ENCODE measurements at regions not wholly inside any gene's neighbourhood (a gene's known extent, or its start where the extent isn't known, plus 50 kb on each side); places are given as distances from the start of the nearest gene placed in this dataset.

DNA sequence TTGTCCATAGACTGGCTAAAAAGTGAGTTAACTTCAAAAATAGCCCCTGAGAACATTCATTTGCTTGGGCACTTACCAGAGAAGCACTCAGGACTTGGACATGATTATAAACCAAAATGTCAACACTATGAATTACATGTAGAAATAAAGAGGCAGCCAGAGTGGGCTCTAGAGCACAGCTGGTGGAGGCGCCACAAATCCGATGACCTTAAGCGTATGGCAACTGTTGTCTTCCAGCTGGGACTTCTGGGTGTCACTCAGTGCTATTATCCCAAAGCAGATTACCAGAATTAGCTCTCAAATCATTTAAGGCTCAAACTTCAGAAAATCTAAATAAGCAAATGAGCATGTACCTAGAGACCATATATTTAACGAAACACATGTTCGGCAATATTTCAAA, 1255.5 kb upstream of the SLC10A2 start:
- DNase-seq = no peak

DNA sequence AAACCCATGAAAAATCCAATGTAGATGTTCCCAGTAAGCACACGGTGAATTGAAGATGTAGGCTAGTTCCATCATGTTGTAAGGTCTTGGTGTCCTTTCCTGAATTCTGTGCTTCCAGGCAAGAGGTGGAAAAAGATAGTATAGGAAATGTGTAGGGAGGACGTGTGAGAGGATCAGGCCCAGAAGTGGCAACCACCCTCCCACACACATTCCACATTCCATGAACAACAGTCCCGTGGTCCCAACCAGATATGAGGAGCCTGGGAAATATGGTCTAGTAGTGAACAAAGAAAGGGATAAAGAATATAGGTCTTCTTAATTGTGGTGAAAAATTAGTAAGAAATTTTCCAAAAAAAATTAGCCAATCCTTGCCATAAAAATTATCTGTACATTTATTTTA, 1254.2 kb upstream of the SLC10A2 start:
- DNase-seq = no peak

DNA sequence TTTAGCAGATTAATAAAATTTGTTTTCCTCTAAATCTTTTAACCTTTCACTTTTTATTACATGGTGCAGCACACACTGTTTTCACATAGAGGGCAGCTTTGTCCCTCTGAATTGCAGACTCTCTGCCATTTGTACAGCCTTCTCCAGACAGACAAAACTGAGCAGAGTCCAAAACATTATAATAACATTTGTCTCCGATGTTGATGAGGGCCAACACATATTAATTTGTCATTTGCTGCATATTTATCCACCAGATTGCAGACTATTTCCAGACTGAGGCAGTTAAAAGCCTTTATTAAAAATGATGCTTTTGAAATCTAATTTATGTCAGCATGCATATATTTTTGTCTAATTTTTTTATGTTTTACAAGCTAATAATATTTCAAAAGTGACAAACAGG, 1251.9 kb upstream of the SLC10A2 start:
- peak; percentile 45 for DNase-seq

- no peak for DNase-seq
Measured at GRCh38 chr13:104315606-104316005, 1249.4 kb upstream of the SLC10A2 start.

GRCh38 chr13:104314926-104315535, 1248.8 kb upstream of the SLC10A2 start:
- no peak for DNase-seq

- no peak for DNase-seq
Measured at GRCh38 chr13:104314321-104314720, 1248.1 kb upstream of the SLC10A2 start.

DNA sequence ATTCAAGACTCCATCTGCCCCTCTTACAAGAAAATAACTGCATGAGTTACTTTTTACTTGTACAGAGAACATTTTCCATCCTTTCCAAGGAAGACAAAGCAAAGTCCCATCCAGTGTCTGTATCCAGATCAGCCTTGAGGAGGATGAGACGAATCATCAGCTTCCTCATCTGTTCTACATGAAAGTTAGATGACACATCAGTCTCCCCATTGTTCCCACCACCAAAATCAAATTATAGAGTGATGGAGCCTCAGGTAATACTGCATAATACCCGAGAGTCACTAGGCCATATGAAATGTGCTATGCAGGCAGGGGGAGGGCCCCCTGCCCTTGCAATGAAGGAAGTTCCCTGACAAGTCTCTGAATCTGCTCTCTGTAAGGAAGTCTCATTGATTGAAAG, 1244.6 kb upstream of the SLC10A2 start:
- no peak for DNase-seq

DNA sequence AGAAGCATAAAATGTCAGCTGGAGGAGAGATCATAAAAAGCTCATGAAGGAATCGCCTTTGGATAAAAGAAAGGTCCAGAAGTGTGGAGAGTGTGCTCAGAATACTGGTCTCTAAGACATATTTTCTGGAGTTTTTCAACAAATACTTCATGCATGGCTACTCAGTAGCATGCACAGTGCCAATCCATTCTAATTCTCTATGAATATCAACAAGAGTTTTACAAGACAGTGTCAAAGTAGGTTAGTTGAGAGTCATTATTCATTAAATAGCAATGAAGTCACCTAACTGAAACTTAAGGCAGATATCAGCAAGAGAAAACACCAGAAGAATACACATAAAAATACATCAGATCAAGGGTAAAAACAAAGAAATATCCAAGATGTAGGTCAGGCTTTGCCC, 1243.2 kb upstream of the SLC10A2 start:
- no peak for DNase-seq

DNA sequence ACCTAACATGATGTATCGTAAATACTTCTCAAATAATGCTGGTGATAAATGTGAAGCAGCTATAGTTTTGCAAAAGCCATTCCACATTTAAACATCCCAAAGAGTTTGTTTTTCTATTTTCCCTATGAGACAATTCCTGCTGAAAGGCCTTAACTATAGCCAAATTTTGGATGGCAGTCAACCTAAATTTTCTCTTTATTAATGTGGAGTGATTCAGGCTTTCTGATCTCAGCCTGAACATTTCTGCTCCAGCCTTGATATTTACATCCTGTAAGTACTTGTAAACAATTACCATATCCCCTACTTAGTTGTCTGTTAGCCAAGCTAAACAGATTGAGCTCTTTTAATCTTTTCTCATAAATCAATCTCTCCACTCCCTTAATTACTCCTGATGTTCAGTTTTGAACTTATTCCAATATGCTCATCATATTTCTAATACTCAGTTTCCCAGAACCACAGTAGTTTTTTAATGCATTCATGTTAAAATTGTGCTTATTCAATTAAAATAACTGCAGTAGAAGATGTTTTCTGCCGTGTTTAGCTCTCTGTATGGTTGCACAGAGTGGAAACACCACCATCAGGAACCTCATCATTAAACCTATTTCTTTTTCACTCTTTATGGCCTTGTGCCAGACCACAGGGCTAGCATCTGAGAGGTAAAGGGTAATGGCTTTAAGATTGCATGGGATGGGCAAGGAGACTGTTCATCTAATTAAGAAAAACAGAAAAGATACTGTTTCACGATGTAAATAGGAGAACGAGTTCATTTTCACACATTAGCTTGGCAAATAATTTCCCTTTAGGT, 1235.2 kb upstream of the SLC10A2 start:
- DNase-seq = peak; percentile 90

GRCh38 chr13:104297075-104297474, 1230.9 kb upstream of the SLC10A2 start:
- no peak for DNase-seq

GRCh38 chr13:104296286-104296685, 1230.1 kb upstream of the SLC10A2 start:
- no peak for DNase-seq

GRCh38 chr13:104295537-104295936, 1229.3 kb upstream of the SLC10A2 start:
- DNase-seq = no peak

DNA sequence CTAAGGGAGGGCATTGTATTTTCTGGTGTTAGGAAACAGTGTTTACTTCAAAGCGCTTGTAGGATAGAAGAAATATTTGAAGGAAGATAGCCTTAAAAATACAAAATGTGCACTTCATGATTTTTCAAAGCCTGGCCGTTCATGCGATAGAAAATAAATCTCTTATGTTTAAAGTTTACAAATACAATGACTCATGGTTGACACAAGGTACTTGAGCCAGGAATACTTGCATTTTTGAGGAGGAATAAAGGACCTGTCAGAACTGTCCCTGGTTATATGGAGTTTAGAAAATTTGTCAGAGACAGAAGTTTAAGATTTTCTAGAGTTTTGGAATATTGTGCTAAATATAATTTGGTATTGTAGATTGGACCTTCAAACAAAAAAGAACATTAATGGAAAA, 1223.2 kb upstream of the SLC10A2 start:
- DNase-seq = no peak

- no peak for DNase-seq
Measured at GRCh38 chr13:104288496-104288895, 1222.3 kb upstream of the SLC10A2 start.

DNA sequence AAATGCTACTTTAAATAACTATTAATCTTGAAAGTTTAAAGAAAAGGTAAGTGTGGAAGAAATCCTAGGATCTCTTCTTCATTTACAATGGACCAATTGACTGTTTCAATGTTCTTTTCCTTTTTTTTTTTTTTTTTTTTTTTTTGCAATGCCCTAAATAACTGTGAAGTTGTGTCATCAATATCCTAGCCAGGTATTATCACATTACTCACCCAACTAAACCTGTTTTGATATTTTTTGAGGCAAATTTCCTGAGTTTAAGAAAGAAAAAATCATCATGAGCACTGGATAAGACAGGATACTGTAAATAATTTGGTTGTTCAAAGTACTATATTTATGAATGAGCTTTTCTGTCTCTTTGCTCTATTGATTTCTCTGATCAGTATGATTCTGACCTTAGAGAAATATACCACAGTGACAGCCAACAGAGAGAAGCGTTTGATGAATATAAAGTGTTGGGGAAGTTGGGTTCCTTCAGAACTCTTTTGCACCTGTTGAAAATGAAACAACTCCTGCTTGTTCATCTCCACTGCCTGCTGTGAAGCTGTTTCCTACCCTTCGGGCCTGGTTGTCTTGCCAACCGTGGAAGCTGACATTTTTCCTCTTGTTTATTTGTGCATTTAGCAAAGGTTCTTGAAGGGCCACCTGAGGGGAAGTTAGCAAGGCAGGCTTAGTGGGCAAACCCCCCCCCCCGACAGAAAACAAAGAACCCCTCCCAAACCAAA, 1220.5 kb upstream of the SLC10A2 start:
- DNase-seq = no peak

DNA sequence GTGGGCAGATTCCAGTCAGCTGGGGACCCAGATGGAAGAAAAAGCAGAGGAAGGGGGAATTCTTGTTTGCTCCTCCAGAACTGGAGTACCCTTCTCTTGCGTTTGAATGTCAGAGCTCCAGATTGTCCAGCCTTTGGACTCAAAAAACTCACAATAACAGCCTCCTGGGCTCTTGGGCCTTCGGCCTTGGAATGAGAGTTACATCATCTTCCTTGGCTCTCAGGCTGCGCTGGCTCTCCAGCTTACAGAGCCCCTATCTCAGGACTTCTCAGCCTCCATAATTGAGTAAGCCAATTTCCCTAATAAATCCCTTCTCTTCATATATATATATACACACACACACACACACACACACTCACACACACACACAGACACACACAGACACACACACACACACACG, 1215.7 kb upstream of the SLC10A2 start:
- no peak for DNase-seq

DNA sequence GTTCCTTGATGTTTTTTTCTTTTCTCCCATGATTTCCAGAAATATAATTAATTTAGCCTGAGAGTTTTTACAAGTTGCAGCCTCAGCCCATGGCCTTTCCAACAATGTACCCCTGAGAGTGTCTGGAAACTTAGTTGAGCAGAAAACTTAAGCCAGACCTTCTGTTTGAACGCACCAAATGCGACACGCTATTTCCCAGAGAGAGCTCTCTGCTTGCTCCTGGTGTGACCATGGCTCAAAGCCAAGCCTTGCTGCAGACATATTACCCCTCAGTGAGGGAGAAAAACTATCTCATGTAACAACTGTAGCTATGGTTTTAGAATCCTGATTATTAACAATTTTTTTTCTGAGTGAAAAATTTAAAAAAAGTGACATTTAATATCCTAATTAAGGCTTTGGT, 1204.5 kb upstream of the SLC10A2 start:
- DNase-seq = no peak

GRCh38 chr13:104267206-104267811, 1201.1 kb upstream of the SLC10A2 start:
- DNase-seq = no peak

DNA sequence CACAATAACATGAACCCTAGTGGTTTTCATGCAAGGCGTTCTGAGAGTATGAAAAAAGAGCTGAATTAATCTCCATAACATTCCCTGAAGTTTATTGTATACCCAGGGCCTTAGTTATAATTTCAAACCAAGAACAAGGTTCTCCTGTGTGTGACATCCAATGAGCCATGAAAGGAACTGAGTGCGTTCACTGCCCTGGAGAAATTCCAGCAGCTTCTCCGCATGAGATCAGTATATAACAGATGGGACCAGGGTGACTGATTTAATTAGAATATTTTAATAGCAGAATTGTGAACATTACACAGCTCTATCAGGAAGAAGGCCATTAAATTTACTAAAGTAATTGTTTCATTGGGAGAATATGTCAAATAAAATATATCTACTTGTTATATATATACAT, 1190.5 kb upstream of the SLC10A2 start:
- DNase-seq = peak; percentile 79

GRCh38 chr13:104253063-104253680, 1187.0 kb upstream of the SLC10A2 start:
- DNase-seq = peak; percentile 25

- no peak for DNase-seq
Measured at GRCh38 chr13:104251931-104252330, 1185.7 kb upstream of the SLC10A2 start.

GRCh38 chr13:104246955-104247354, 1180.7 kb upstream of the SLC10A2 start:
- no peak for DNase-seq

DNA sequence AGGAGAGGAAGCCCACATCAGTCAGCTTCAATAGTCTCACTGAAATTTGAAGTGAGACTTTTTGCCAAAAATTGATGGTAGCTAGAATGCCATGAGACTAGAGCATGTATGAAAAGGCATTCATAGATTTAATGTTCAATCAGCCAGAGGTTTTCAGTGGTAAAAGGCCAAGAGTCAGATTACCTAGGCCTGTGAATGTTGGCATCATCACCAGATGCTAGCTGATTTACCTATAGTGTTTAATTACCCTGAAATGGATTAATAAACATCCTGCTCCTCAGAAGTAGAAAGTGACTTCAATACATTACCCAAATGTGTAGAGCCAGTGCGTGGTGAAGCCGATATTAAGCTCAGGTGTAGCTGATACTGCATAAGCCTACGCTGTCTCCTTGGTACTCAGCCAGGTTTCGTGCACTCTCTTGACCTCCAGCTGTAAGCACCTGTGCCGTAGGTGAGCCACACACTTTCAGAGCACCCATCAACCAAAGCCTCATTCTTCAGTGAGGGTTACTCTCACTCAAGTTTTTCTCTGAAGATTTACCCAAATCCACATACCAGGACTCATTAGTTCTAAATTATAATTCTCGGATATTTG, 1140.3 kb upstream of the SLC10A2 start:
- no peak for DNase-seq

Data from NCI-H446 treated with DMSO at 0.1 percent for 48 hours (cell line).